Right atrium auricular region (tissue), 2 donors: ENCODE measurements at regions not wholly inside any gene's neighbourhood (a gene's known extent, or its start where the extent isn't known, plus 50 kb on each side); places are given as distances from the start of the nearest gene placed in this dataset.

Experiments used
- DNase-seq: peaks from one replicate; pipeline ENCODE4 v3.0.0-alpha.2; 2019; ENCODE audit warnings: low spot score
- H3K27ac ChIP-seq, 2 donors: fragments of 200-600 bp; sonication (generic); 1 replicate in 1 of 2; 2 replicates in 1 of 2; pipeline ENCODE4 v1.5.1; 2016 to 2019
- H3K27me3 ChIP-seq, 2 donors: fragments of 200-600 bp; sonication (generic); one replicate each; pipeline versions ENCODE4 v1.5.1 to v1.6.0; 2017 to 2019
- H3K36me3 ChIP-seq: fragments of 200-600 bp; sonication (generic); one replicate; pipeline ENCODE4 v1.5.1; 2016
- H3K4me1 ChIP-seq, 2 donors: fragments of 200-600 bp; sonication (generic); one replicate each; pipeline versions ENCODE4 v1.5.1 to v1.6.0; 2017 to 2019
- H3K4me3 ChIP-seq, 2 donors: fragments of 200-600 bp; sonication (generic); 1 replicate in 1 of 2; 2 replicates in 1 of 2; pipeline ENCODE4 v1.5.1; 2017 to 2019; ENCODE audit warnings: mild to moderate bottlenecking in 1 of 2, moderate library complexity in 1 of 2
- H3K9me3 ChIP-seq, 2 donors: fragments of 200-600 bp; sonication (generic); one replicate each; pipeline ENCODE4 v1.5.1; 2019
- CTCF ChIP-seq, 2 donors: fragments of 200-600 bp; sonication (generic); IDR thresholded peaks; one replicate each; pipeline ENCODE4 v1.5.1; 2019; ENCODE audit warnings: antibody characterized with exemption in 2 of 2

GRCh38 chr5:89613222-89613956, 730.4 kb upstream of the MEF2C start:
- DNase-seq = no peak
- no peaks in the 10 kb centered on the region for H3K4me1 ChIP-seq
- no peak overlapping the region for H3K4me3 ChIP-seq
- TF ChIP-seq CTCF (IDR thresholded peaks at IDR 0.05) = no peak
- no peaks in the 10 kb centered on the region for H3K36me3 ChIP-seq
- no peak overlapping the region for H3K27ac ChIP-seq
- no peaks in the 10 kb centered on the region for H3K9me3 ChIP-seq
- no peaks in the 10 kb centered on the region for H3K27me3 ChIP-seq

- no peak for TF ChIP-seq CTCF (IDR thresholded peaks at IDR 0.05)
- Histone ChIP-seq H3K27ac (no peak overlapping the region), H3K36me3 (no peaks in the 10 kb centered on the region), H3K9me3 (no peaks in the 10 kb centered on the region), H3K4me3 (no peak overlapping the region), H3K27me3 (no peaks in the 10 kb centered on the region), H3K4me1 (no peaks in the 10 kb centered on the region)
- DNase-seq = no peak
These were observed 724.1 kb upstream of the MEF2C start for GRCh38 chr5:89606939-89607534.

GRCh38 chr5:89604342-89604741, 721.4 kb upstream of the MEF2C start:
- Histone ChIP-seq H3K27me3 (no peaks in the 10 kb centered on the region), H3K4me1 (no peaks in the 10 kb centered on the region), H3K36me3 (no peaks in the 10 kb centered on the region), H3K27ac (no peak overlapping the region), H3K9me3 (no peaks in the 10 kb centered on the region), H3K4me3 (no peak overlapping the region)
- TF ChIP-seq CTCF (IDR thresholded peaks at IDR 0.05) = no peak
- DNase-seq = no peak

DNA sequence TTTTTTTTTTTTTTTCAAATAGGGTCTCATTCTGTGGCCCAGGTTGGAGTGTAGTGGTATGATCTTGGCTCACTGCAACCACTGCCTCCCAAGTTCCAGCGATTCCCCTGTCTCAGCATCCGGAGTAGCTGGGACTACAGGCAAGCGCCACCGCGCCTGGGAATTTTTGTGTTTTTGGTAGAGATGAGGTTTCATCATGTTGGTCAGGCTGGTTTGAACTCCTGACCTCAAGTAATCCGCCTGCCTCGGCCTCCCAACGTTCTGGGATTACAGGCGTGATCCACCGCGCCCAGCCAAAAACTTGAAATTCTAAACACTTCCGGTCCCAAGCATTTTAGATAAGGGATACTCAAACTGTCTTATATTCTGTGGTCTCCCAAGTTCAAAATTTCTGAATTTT, 718.9 kb upstream of the MEF2C start:
- DNase-seq = no peak
- no peaks in the 10 kb centered on the region for H3K27me3 ChIP-seq
- TF ChIP-seq CTCF (IDR thresholded peaks at IDR 0.05) = no peak

GRCh38 chr5:89597878-89598277, 714.9 kb upstream of the MEF2C start:
- Histone ChIP-seq H3K4me1 (no peaks in the 10 kb centered on the region), H3K27me3 (no peaks in the 10 kb centered on the region), H3K27ac (no peak overlapping the region), H3K9me3 (no peaks in the 10 kb centered on the region), H3K36me3 (no peaks in the 10 kb centered on the region), H3K4me3 (no peak overlapping the region)
- TF ChIP-seq CTCF (IDR thresholded peaks at IDR 0.05) = no peak
- no peak for DNase-seq

More for the DNA sequence above, 718.9 kb upstream of the MEF2C start:
- Histone ChIP-seq H3K4me3 (no peak overlapping the region), H3K36me3 (no peaks in the 10 kb centered on the region), H3K9me3 (no peaks in the 10 kb centered on the region), H3K27ac (no peak overlapping the region), H3K4me1 (no peaks in the 10 kb centered on the region)
